Dedifferentiated amniotic fluid mesenchymal stem cell (primary cell): ENCODE measurements at regions not wholly inside any gene's neighbourhood (a gene's known extent, or its start where the extent isn't known, plus 50 kb on each side); places are given as distances from the start of the nearest gene placed in this dataset.

ENCODE experiments used
- DNase-seq: peaks from one replicate; pipeline ENCODE4 v3.0.0-alpha.2; 2016; ENCODE audit errors: extremely low spot score

GRCh38 chr13:70895599-70895998 lies 787.3 kb upstream of the KLHL1 start:
- no peak for DNase-seq

DNA sequence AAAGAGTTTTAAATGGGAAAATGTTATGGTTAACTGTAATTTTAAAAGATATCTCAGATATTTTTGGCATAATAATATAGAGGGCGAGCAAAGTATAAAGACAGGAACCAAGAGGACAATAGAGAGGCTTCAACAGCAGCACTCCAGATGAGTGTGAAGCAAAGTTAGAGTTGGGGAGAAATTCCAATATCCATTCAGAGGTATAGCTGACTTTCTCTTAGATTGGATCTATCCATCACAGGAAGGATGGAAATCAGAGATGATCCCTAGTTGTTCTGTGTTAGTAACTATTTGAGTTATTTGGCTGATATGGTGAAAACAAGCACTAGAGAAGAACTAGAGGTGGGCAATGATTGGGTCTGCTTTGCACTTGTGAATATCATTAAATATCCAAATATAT lies 786.0 kb upstream of the KLHL1 start:
- no peak for DNase-seq

- no peak for DNase-seq
Measured at GRCh38 chr13:70893832-70894231, 785.6 kb upstream of the KLHL1 start.

GRCh38 chr13:70890289-70890688 lies 782.0 kb upstream of the KLHL1 start:
- DNase-seq, result no peak

DNA sequence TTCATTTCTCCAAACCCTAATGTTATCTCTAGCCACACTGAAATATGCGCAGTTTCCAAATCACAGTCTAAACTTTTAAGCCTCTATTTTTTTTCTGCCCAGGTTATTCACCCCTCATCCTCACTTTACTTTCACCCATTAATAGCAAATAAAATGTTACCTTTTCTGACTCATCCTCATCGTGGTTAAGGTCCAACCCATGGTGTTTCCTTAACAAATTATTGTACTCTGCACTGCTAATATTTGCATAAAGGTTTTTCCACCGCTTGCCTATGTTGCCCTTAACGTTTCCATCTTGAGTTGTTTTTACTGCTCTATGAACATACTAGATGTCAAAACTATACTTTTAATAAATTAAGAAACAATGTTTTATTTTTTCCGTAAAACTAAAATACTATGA lies 780.9 kb upstream of the KLHL1 start:
- no peak for DNase-seq

DNA sequence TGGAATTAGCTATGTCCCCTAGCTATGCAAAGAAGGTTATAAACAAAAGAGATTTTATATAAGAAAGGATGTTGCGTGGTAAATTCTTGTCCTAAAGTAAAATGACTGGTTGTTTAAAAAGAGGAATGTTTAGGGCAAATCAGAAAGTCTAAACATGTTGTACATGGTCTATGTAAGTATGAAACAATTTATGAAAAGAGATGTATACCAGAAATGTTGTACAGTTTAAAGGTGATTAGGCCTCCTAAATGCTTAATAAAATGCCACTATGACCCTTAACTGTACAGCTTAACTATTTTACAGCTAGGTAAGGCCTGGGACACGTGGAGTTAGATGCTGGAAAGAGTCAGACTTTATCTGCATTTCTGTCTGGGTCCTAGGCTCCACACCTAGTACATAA lies 775.9 kb upstream of the KLHL1 start:
- DNase-seq, result no peak

DNA sequence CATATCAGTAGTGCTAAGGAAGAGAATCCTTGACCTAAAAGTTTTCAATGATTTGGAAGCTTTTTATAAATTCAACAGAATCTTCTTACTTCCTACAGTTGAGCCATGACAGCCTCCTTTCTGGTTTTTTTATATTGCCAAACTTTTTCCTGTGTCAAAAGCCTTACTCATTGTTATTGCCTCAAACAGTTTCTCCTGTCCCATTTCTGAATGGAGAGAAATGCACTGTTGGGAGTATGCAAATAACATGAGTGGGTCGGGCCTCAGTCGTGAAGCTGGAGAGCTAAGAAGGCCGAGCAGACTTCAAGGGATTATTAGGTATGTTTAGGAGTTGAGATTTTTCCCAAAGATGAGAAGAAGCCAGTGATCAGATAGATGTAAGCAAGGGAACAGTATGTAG lies 766.4 kb upstream of the KLHL1 start:
- DNase-seq, result no peak

DNA sequence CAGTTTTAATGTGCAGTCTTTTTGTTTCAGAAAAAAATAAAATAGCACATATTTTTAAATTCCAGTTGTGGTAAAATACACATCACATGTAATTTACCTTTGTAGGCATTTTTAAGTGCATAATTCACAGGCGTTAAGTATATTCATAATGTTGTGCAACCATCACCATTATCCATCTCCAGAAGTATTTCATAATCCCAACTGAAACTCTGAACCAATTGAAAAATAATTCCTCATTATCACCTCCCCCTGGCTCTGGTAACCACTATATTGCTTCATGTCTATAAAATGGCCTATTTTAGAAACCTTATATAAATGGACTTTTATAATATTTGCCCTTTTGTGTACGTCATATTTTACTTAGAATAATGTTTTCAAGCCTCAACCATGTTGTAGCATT lies 756.5 kb upstream of the KLHL1 start:
- no peak for DNase-seq

- DNase-seq, result no peak
Measured at GRCh38 chr13:70856711-70857110, 748.5 kb upstream of the KLHL1 start.

DNA sequence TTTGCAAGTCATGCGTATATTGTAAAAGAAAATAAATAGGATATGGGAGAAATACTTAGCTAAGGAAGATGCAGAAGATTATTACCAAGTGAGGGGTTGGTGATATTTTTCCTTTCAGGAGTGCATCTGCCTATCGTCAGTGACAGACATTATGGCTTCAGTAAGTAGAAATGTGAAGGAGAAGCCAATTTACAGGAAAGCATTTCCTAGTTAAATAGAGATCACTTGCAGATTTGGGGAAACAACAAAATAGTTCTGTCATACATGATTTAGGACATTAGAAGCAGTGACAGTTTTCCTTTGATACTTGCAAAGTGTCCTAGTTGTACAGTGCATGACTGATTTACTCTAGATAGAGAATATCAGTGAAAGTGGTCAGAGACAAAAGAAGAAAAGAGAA lies 747.8 kb upstream of the KLHL1 start:
- no peak for DNase-seq

GRCh38 chr13:70849222-70849621 lies 741.0 kb upstream of the KLHL1 start:
- DNase-seq, result no peak

GRCh38 chr13:70844391-70845108 lies 736.3 kb upstream of the KLHL1 start:
- no peak for DNase-seq

DNA sequence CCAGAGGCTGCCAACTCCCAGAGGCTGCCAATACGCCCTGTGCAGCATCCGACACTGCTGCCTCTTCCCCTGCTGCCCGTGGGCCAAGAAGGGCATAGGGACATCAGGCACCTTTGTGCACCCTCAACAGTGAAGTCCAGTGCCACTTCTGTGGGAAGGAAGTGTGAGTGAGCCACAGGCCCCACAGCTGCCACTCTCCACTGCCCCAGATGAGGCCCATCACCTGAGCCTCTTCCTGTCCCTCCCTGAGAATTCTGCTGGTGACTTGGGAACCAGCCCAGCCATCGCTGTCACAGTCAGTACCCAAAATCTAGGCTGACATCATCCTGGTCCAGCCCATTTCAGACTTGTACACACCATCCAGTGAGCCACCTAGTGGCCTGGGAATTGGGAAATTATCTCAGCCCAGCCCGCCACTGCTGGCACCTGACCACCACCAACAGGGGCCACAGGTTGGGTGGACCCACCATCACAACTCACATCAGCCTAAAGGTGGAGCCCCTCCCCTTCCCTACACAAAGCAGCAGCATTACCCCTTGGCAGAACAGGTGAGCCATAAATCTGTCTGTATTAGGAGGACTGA lies 733.9 kb upstream of the KLHL1 start:
- no peak for DNase-seq

DNA sequence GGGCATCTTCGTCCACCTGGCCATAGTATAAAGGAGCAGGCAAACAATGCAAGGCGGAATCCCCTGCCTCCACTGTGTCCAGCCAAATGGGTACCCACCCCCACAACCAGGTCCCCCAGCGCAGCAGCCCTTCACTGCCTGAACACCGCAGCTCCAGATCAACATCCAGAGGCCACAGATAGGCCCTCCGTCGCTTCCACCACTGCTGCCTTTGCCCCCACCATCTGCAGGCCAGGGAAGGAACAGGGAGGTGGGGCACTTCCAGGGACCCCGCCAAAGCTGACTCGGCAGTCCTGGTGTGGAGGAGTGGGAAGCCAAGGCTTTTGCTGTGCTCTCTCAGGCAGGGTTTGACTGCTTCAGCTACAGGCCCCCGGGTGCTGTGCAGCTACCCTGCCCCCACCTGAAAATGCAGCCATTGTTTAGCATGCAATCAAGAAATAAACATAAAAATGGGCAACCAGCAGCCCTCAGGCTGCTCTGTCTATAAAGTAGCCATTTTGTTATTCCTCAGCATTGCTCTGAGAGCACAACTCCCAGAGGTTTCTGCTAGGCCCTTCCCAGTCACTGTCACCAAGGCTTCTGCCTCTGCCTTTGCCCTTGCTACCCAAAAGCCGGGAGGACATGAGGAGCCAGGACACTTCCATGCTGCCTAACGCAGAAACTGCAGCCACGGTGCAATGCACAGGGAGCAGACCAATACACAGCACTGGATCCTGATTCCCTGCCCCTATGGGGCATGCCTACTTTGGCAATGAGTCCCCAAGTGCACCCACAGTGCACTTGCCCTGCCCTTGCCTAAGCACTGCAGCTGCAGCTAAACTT lies 733.2 kb upstream of the KLHL1 start:
- DNase-seq, result no peak

DNA sequence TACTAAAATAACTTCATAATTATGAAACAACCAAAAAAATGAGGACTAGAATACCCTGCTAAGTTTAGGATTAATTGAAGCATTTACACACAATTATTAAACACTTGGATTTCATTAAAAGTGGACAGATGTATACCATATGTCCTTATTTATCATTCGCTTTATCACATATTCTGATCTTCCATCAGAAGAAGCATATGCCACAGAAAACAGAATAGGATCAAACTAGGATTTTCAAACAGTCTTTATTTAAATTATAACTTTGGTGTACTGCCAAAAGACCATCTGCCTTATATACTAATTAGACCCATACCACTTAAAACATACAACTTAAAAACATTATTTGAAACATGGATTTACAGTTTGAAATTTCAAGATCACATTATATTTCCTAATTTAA lies 727.1 kb upstream of the KLHL1 start:
- no peak for DNase-seq

DNA sequence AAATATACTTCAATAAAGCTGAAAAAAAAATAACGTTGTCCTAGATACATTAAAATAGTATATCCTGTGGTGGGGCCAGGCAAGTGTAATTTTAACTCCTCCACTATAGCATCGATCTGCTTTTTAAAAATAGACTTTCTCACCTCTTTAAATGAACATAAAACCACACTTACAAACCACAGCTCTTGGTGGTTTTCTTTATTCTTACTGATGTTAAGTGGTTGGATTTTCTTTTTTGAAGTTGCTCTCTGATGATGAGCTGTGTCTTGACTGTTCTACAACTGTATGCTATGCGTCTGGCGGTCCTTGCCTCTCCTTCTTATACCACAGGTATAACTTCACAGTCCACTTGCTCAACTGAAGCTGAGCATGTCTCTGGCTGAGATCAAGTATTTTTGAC lies 721.5 kb upstream of the KLHL1 start:
- DNase-seq, result no peak

DNA sequence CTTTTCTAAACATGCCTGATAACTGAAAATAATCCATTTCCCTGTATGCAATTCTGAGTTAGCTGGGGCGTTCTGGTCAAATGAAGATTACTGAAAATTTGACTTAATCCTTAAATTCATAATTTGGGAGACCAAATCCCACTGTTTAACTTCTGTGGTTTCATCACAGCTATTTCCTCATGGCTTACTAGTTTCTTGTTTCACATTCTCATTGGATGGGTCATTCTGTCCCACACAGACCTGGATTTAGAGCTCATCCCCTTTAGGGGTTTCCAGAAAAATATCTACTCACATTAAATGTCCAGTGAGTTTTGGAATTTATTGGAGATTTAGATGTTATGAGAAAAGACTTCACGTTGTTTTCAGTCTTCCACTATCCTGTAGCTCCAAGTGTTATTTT lies 709.3 kb upstream of the KLHL1 start:
- peak; percentile 53 for DNase-seq

DNA sequence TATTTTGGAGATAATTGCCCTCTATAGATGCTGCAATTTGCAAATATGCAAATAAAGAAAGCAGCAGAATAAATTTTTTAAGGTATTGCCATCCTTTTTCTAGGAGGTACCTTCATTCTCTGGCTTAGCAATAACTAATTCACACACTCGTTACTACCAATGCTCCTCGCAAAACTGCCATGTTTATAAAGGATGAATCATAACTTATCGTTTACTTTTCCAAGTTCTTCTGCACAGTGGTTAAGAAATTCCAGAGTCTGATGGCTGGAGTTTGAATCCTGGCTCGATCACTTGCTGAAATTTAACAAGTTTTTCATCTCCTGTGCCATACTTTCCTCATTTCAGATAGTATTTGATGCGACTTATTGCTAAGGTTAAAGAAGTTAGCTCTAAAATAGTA lies 708.6 kb upstream of the KLHL1 start:
- peak; percentile 35 for DNase-seq

GRCh38 chr13:70814684-70815083 lies 706.4 kb upstream of the KLHL1 start:
- DNase-seq, result no peak

GRCh38 chr13:70812481-70812880 lies 704.2 kb upstream of the KLHL1 start:
- DNase-seq, result peak; percentile 46

DNA sequence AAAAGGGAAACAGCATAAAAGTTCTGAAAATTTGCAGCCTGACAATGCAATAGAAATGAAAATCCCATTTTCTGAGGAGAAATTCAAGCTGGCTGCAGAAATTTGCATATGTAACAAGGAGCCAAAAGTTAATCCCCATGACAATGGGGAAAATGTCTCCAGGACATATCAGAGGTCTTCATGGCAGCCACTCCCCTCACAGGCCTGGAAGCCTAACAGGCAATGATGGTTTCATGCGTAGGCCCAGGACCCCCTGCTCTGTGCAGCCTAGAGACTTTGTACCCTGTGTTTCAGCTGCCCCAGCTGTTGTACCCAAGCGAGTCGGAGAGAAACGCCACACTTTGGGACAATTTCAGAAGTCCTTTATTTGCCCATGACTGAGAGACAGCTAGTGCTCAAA lies 701.3 kb upstream of the KLHL1 start:
- no peak for DNase-seq

DNA sequence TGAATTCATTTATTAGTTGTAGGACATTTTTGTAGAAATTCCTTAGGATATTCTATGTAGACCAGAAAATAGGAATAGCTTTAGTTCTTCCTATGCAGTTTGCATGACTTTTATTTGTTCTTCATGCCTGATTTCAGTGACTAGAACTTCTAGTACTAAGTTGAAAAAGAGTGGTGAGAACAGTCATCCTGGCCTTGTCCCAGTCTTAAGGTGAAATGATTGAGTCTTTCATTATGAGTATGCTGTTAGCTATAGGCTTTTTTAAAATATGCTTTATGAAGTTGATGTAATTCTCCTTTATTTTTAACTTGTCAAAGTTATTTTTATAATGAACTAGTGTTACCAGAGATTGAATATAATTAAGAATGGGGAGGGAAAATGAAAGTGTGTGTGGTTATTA lies 690.1 kb upstream of the KLHL1 start:
- no peak for DNase-seq

DNA sequence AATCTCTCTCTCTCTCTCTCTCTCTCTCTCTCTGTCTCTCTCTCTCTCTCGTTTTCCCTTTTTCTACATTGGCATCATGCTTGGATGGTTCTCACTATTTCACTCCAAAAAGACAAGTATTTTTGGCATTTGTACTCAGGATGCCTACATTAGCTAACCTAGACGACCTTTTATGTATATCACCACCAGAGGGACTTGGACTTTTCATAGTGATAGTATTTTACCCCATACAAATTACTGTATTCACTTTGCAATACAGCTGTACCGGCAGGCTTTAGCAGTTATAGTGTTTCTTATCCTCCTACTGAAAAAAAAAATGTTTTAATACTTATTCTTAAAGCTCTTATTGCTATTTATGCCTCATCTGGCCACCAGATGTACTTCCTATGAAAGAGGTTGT lies 687.2 kb upstream of the KLHL1 start:
- no peak for DNase-seq
